ENCODE measurements at regions not wholly inside any gene's neighbourhood (a gene's known extent, or its start where the extent isn't known, plus 50 kb on each side); places are given as distances from the start of the nearest gene placed in this dataset.
A peak's percentile ranks its signal among the peaks of the same experiment; 100 is the strongest.

- DNase-seq: no peak
Observed at GRCh38 chr14:94717808-94718207, 52.1 kb downstream of the GSC start.

- DNase-seq: no peak
Observed at GRCh38 chr14:94716976-94717375, 52.9 kb downstream of the GSC start.

DNA sequence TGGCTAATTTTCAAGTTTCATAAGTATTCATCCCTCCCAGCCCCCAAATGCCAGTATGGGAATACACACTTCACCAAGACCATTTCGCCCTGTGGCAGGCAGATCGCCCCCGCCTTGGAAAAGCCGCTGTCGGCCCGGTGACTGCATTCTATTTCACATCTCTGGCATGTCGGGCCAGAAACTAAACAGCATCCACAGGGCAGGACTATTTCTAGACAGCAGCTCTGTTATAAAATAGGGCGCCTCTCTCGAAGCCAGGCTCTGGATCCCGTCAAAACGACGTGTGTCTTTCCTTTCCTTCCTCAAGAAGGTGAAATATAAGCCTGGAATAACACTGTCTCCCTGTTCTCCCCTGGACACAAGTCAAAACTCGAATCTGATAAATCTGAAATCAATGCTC lies 56.8 kb downstream of the GSC start:
- DNase-seq: no peak

DNA sequence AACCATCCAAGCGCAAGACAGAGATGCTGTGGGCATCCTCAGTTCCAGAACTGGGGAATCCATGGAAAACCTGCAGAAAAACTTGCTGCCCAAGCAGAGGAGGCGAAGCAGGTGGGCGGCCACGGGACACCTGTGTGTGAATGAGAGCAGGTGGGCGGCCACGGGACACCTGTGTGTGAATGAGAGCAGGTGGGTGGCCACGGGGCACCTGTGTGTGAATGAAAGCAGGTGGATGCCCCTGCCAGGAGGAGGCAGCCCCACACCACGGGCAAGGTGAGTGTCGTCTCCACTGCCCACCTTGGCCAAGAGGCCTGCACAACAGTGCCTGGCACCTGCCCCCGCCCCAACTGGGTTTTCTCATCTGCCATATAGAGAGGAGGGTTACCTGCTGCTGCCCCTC lies 59.2 kb downstream of the GSC start:
- no peak for DNase-seq

- no peak for DNase-seq
Observed at GRCh38 chr14:94707494-94707893, 62.4 kb downstream of the GSC start.

- DNase-seq: no peak
Observed at GRCh38 chr14:94706133-94706532, 63.8 kb downstream of the GSC start.

- DNase-seq: no peak
Observed at GRCh38 chr14:94702629-94703028, 67.3 kb downstream of the GSC start.

- DNase-seq: no peak
Observed at GRCh38 chr14:94701861-94702370, 68.0 kb downstream of the GSC start.

- DNase-seq: no peak
Observed at GRCh38 chr14:94700336-94700735, 69.6 kb downstream of the GSC start.

- no peak for DNase-seq
Observed at GRCh38 chr14:94699831-94700230, 70.1 kb downstream of the GSC start.

GRCh38 chr14:94697773-94698556 lies 71.9 kb downstream of the GSC start:
- DNase-seq: no peak

DNA sequence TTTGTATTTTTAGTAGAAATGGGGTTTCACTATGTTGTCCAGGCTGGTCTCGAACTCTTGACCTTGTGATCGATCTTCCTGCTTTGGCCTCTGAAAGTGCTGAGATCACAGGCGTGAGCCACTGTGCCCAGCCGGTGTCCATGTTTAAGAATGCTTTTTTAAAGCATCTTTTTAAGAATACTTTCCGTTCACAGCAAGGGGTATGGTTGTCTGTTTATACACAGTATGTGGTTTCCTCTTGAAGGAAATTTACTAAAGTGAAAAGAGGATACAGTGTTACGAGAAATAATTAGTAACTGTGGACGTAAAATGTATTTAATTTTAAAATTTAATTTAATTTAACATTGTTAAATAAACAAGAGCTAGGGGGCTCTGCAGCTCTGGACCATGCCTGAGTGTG lies 73.4 kb downstream of the GSC start:
- DNase-seq: no peak

GRCh38 chr14:94695231-94695630 lies 74.7 kb downstream of the GSC start:
- no peak for DNase-seq

DNA sequence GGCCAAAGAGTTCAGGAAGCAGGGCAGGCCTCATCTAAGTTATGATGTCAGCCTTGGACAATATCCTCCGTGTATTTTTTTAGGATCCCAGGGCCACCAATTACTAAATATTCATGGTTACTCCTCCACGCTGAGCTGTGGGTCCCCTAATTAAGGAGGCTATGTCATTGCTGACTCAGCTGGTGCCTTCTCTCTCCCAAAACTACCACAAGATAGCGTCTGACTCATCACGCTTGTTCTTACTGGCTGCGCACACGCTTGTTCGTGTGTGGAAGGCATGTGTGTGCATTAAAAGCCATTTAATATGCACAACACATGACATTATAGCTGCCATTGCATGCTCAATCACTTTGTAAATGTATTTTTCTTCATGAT lies 78.3 kb downstream of the GSC start:
- DNase-seq: no peak

DNA sequence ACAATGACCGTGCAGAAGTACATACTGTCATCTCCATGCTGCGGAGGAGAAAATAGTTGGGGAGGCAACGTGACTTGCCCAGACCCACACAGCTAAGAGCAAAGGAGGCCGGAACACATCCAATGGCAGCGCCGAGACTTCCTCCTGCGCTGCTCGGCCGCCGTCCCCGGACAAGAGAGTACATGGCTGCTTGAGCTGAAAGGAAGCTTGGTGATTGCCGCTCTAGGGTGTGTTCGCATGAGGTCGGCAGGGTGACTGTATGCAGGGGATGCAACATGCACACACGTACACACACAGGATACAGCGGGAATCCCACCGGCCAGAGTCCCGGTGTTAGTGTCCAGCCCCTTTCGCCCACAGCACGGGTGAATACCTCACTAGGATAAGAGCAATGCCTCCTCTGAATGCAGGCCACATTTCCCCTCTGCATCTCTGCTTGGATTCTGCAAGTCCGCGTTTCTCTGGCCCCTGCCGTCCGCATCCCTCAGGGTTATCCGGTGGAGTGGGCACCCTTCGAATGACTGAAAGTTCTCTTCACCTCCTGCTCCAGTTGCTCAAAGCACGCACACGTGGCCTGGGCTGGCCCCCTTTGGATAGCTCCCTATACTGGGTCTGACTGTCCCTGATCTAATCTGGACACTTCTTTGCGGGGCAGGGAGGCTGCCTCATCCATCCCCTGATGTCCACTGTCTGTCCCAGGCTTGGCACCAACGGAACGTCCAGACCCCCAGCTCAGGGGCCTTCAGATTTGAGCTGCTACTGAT lies 78.8 kb downstream of the GSC start:
- no peak for DNase-seq

GRCh38 chr14:94690486-94690885 lies 78.3 kb downstream of the SERPINA3 start:
- DNase-seq: no peak

- no peak for DNase-seq
Observed at GRCh38 chr14:94689985-94690400, 77.8 kb downstream of the SERPINA3 start.

DNA sequence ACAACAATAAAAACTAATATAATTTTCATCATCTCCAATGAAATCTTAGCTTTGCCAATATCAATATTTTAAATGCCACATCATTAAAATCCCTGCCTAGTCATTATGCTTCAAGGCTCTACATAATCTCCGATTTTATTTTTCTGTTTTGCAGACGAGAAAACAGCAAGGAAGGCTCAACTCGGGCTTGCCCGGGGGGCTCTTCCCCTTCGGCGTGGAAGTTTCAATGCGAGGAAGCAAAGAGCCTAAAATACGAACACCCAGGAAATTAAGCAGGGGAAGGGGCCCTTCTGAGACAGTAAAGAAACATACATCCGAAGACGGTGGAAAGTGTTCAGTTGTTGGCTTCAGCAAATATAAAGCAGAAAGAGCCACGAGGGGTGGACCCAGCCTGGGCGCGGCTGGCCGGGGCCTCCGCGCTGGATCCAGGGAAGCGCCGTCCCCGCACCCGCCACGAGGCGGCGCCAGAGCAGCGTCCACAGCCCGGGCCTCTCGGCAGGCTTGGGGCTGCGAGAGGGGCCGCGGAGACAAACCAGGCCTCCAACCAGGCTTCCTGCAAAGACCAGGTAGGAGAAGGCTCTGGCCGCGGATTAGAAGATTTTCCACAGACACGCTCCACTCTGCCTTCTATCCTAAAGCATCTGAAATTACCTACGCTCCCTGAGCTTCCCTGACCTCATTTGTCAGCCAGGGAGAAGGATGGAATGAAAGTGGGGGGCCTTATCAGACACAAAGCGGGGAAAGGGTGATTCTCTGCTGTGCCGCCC lies 77.2 kb downstream of the SERPINA3 start:
- peak in 48 of 51 donors; percentile 3 to 79 (median 44) for DNase-seq

DNA sequence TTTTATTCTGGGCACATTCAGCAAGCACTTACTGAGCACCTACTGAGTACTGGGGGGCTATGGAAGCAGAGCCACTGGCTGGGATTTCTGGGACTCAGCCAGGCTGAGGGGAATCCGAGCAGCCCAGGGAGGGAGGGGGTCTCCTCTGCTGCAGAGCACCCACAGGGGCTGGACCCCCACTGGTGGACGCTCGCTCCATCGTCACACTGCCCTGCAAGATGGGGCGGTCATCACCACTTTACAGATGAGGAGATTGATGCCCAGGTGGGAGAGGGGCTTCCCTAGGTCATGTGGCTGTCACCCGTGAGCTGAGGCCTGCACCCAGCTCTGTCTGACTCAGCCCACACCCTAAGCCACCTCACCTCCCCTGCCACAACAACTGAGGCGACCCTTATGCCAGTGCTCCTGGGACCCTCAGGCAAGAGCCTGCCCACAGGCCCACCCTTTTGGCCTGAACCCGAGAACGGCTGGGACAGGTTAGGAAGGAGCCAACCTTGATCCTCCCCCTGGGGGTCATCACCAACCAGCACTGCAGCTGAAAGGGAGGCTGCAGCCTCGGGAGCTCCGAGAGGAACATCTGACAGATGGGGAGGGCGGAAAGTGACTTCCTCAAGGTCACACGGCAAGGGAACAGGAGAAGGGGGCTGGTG lies 74.4 kb downstream of the SERPINA3 start:
- no peak for DNase-seq

- no peak for DNase-seq
Observed at GRCh38 chr14:94685681-94686485, 73.7 kb downstream of the SERPINA3 start.

DNA sequence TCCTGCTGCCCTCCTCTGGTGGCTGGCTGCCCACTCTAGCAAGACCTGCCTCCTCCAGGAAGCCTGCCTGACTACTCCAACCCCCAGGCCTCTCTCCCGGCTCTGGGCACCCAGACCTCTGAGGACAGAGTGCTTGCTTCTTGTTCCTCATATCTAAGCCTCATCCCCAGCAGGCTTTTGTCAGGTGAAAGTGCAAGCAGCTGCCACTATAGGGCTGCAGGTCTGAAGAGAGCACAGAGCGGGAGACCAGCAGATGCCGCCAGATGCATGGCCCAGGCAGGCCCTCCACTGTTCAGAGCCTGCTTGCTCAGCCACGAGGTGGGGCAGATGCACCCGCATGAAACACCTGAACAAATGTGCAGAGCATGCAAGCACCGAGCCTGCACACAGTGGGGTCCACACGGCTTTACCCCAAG lies 73.0 kb downstream of the SERPINA3 start:
- DNase-seq: no peak
